ENCODE measurements at regions not wholly inside any gene's neighbourhood (a gene's known extent, or its start where the extent isn't known, plus 50 kb on each side); places are given as distances from the start of the nearest gene placed in this dataset.
A peak's percentile ranks its signal among the peaks of the same experiment; 100 is the strongest.
"Not testable (repeated sequence)": the region's sequence is repeated elsewhere in the genome, so short reads cannot be mapped to it uniquely, and the experiment has no call there.

GRCh38 chr2:16186661-16187481, 246.5 kb downstream of the MYCN start:
- Histone ChIP-seq H3K9me3 (ENCODE audit: insufficient read depth, low read depth, low read length) (no peaks in the 10 kb centered on the region), H3K27me3 (ENCODE audit: insufficient read depth, low read length) (no peaks in the 10 kb centered on the region), H3K27ac (ENCODE audit: low read depth, low read length) (no peak overlapping the region), H3K4me1 (ENCODE audit: insufficient read depth, low read length) (peaks cover 18% of the 10 kb centered on the region; the same call in 1 of the 2 replicates), H3K9ac (ENCODE audit: low read depth, low read length) (no peak overlapping the region), H3K36me3 (ENCODE audit: insufficient read depth, low read length) (no peaks in the 10 kb centered on the region), H3K4me3 (ENCODE audit: low read length) (no peak overlapping the region)
- 83% methylated on average over 7 of the region's 8 CpGs for WGBS

- Histone ChIP-seq H3K4me3 (ENCODE audit: low read length) (no peak overlapping the region), H3K9ac (ENCODE audit: low read depth, low read length) (no peak overlapping the region), H3K4me1 (ENCODE audit: insufficient read depth, low read length) (peaks cover 20% of the 10 kb centered on the region; the same call in 1 of the 2 replicates), H3K27ac (ENCODE audit: low read depth, low read length) (no peak overlapping the region), H3K9me3 (ENCODE audit: insufficient read depth, low read depth, low read length) (no peaks in the 10 kb centered on the region), H3K27me3 (ENCODE audit: insufficient read depth, low read length) (no peaks in the 10 kb centered on the region), H3K36me3 (ENCODE audit: insufficient read depth, low read length) (no peaks in the 10 kb centered on the region)
- 96% methylated on average over 11 of the region's 11 CpGs for WGBS
These were observed 245.5 kb downstream of the MYCN start for GRCh38 chr2:16185801-16186272.

- H3K4me1 ChIP-seq (ENCODE audit: insufficient read depth, low read length): peaks cover 22% of the 10 kb centered on the region
- no peaks in the 10 kb centered on the region for H3K27me3 ChIP-seq (ENCODE audit: insufficient read depth, low read length)
- no peak overlapping the region for H3K9ac ChIP-seq (ENCODE audit: low read depth, low read length)
- WGBS: 52% methylated on average over 9 of the region's 9 CpGs
- H3K4me3 ChIP-seq (ENCODE audit: low read length): no peak overlapping the region
- H3K36me3 ChIP-seq (ENCODE audit: insufficient read depth, low read length): no peaks in the 10 kb centered on the region
- H3K27ac ChIP-seq (ENCODE audit: low read depth, low read length): peak overlapping the region; percentile 64; the same call in 1 of the 2 replicates
- no peaks in the 10 kb centered on the region for H3K9me3 ChIP-seq (ENCODE audit: insufficient read depth, low read depth, low read length)
These were observed 244.8 kb downstream of the MYCN start for GRCh38 chr2:16184945-16185660.

- Histone ChIP-seq H3K9ac (ENCODE audit: low read depth, low read length) (no peak overlapping the region), H3K36me3 (ENCODE audit: insufficient read depth, low read length) (no peaks in the 10 kb centered on the region), H3K4me3 (ENCODE audit: low read length) (no peak overlapping the region), H3K9me3 (ENCODE audit: insufficient read depth, low read depth, low read length) (no peaks in the 10 kb centered on the region), H3K4me1 (ENCODE audit: insufficient read depth, low read length) (peaks cover 29% of the 10 kb centered on the region), H3K27ac (ENCODE audit: low read depth, low read length) (peak overlapping the region; percentile 64), H3K27me3 (ENCODE audit: insufficient read depth, low read length) (no peaks in the 10 kb centered on the region)
- no CpG with 5 or more reads among the region's 4 CpGs for WGBS
These were observed 244.1 kb downstream of the MYCN start for GRCh38 chr2:16184341-16184890.

GRCh38 chr2:16183345-16183744, 243.0 kb downstream of the MYCN start:
- Histone ChIP-seq H3K4me3 (ENCODE audit: low read length) (no peak overlapping the region), H3K27me3 (ENCODE audit: insufficient read depth, low read length) (no peaks in the 10 kb centered on the region), H3K4me1 (ENCODE audit: insufficient read depth, low read length) (peaks cover 29% of the 10 kb centered on the region), H3K27ac (ENCODE audit: low read depth, low read length) (no peak overlapping the region), H3K9me3 (ENCODE audit: insufficient read depth, low read depth, low read length) (no peaks in the 10 kb centered on the region), H3K36me3 (ENCODE audit: insufficient read depth, low read length) (no peaks in the 10 kb centered on the region), H3K9ac (ENCODE audit: low read depth, low read length) (no peak overlapping the region)
- 95% methylated on average over 3 of the region's 3 CpGs for WGBS

GRCh38 chr2:16182841-16183240, 242.5 kb downstream of the MYCN start:
- peaks cover 29% of the 10 kb centered on the region for H3K4me1 ChIP-seq (ENCODE audit: insufficient read depth, low read length)
- H3K36me3 ChIP-seq (ENCODE audit: insufficient read depth, low read length): no peaks in the 10 kb centered on the region
- H3K27me3 ChIP-seq (ENCODE audit: insufficient read depth, low read length): no peaks in the 10 kb centered on the region
- no peak overlapping the region for H3K27ac ChIP-seq (ENCODE audit: low read depth, low read length)
- no peak overlapping the region for H3K4me3 ChIP-seq (ENCODE audit: low read length)
- no peaks in the 10 kb centered on the region for H3K9me3 ChIP-seq (ENCODE audit: insufficient read depth, low read depth, low read length)
- no peak overlapping the region for H3K9ac ChIP-seq (ENCODE audit: low read depth, low read length)

- WGBS: 86% methylated on average over 2 of the region's 2 CpGs
These were observed 242.0 kb downstream of the MYCN start for GRCh38 chr2:16182311-16182815.

GRCh38 chr2:16181741-16182090, 241.4 kb downstream of the MYCN start:
- H3K27ac ChIP-seq (ENCODE audit: low read depth, low read length): no peak overlapping the region
- H3K36me3 ChIP-seq (ENCODE audit: insufficient read depth, low read length): no peaks in the 10 kb centered on the region
- H3K27me3 ChIP-seq (ENCODE audit: insufficient read depth, low read length): no peaks in the 10 kb centered on the region
- WGBS: 91% methylated on average over 8 of the region's 8 CpGs
- peaks cover 29% of the 10 kb centered on the region for H3K4me1 ChIP-seq (ENCODE audit: insufficient read depth, low read length)
- no peak overlapping the region for H3K9ac ChIP-seq (ENCODE audit: low read depth, low read length)
- H3K4me3 ChIP-seq (ENCODE audit: low read length): no peak overlapping the region
- no peaks in the 10 kb centered on the region for H3K9me3 ChIP-seq (ENCODE audit: insufficient read depth, low read depth, low read length)

More at GRCh38 chr2:16182311-16182815, 242.0 kb downstream of the MYCN start:
- H3K27ac ChIP-seq (ENCODE audit: low read depth, low read length); H3K36me3 ChIP-seq (ENCODE audit: insufficient read depth, low read length); H3K9me3 ChIP-seq (ENCODE audit: insufficient read depth, low read depth, low read length); H3K9ac ChIP-seq (ENCODE audit: low read depth, low read length); H3K27me3 ChIP-seq (ENCODE audit: insufficient read depth, low read length); H3K4me3 ChIP-seq (ENCODE audit: low read length): not testable (repeated sequence)
- H3K4me1 ChIP-seq (ENCODE audit: insufficient read depth, low read length): peaks cover 29% of the 10 kb centered on the region

GRCh38 chr2:16181062-16181740, 240.9 kb downstream of the MYCN start:
- 94% methylated on average over 12 of the region's 12 CpGs for WGBS
- no peak overlapping the region for H3K27ac ChIP-seq (ENCODE audit: low read depth, low read length)
- no peaks in the 10 kb centered on the region for H3K27me3 ChIP-seq (ENCODE audit: insufficient read depth, low read length)
- H3K4me1 ChIP-seq (ENCODE audit: insufficient read depth, low read length): peaks cover 29% of the 10 kb centered on the region
- H3K36me3 ChIP-seq (ENCODE audit: insufficient read depth, low read length): no peaks in the 10 kb centered on the region
- no peaks in the 10 kb centered on the region for H3K9me3 ChIP-seq (ENCODE audit: insufficient read depth, low read depth, low read length)
- H3K4me3 ChIP-seq (ENCODE audit: low read length): no peak overlapping the region
- no peak overlapping the region for H3K9ac ChIP-seq (ENCODE audit: low read depth, low read length)

- H3K36me3 ChIP-seq (ENCODE audit: insufficient read depth, low read length): no peaks in the 10 kb centered on the region
- H3K9me3 ChIP-seq (ENCODE audit: insufficient read depth, low read depth, low read length): no peaks in the 10 kb centered on the region
- no peak overlapping the region for H3K4me3 ChIP-seq (ENCODE audit: low read length)
- WGBS: 90% methylated on average over 6 of the region's 6 CpGs
- H3K9ac ChIP-seq (ENCODE audit: low read depth, low read length): no peak overlapping the region
- H3K27ac ChIP-seq (ENCODE audit: low read depth, low read length): no peak overlapping the region
- no peaks in the 10 kb centered on the region for H3K27me3 ChIP-seq (ENCODE audit: insufficient read depth, low read length)
- peaks cover 26% of the 10 kb centered on the region for H3K4me1 ChIP-seq (ENCODE audit: insufficient read depth, low read length)
These were observed 240.3 kb downstream of the MYCN start for GRCh38 chr2:16180631-16181030.
